Lung microvascular endothelial cell (primary cell): ENCODE measurements at regions not wholly inside any gene's neighbourhood (a gene's known extent, or its start where the extent isn't known, plus 50 kb on each side); places are given as distances from the start of the nearest gene placed in this dataset.

ENCODE experiments used
- DNase-seq, 2 donors: peaks; one replicate each; pipeline versions ENCODE4 v3.0.0 to v3.0.0-alpha.2; 2010; ENCODE audit warnings: low read depth in 2 of 2

DNA sequence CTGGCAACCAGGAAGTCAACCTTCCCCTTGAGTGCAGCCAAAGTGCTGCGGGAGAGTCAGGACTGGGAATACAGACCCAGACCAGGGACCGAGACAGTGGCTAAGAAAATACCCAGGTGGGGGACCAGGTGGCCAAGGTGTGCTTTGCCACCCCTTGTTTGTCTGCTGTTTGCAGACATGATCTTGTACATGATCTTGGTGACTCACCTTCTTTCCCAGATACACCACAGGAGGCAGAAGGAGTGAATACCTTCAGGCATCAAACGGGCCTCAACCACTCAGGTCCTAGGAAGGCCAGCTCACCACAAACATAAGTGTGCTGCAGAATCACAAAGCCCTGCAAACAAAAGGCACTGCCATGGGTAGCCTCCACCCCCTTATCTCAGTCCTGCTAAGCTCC lies 62.0 kb downstream of the CNGA2 start:
- DNase-seq = no peak

DNA sequence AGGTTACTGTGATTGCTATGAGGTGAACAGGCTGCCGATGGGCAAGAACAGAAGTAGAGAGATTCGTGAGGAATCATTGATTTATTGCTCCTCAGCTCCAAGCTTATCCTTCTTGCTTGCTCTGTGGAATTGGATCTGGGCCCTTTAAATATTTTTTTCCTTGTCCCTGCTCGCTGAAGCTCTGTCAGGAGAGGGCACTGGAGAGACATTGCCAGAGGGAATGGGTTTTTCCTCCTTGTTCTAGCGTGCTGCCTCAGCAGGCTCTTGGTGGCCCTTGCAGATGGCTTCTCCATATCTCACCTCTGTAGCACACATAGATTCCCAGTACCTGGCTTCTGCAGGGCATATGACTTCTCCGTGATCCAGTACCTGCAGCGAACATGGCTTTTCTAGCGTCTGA lies 67.4 kb downstream of the CNGA2 start:
- DNase-seq = peak; percentile 16 to 37

DNA sequence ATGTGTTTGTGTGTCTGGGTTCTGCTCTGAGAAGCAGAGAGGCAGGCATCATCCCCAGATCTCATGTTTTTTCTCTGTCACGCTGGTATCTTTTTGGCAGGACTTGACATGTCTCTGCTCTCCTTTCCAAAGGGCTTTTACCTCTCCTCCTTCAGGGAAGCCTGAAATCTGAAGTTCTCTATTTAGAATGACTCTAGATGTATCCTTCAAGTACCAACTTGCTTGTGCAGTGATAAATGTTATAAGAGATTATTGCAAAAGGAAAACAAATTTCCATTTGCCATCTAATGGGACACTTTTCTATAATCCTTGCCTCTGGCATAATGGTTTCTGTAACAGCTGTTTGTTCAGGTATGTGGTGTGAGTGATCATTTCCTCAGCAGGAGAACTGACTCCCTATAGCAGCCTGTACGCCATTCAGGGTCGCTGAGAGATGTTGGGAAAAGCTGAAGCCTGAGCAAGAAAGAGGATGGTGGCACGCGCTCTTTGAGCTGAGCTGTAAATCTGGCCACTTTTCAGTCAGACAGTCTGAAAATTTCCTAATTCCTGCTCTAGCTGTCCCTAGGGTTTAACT lies 72.5 kb downstream of the CNGA2 start:
- DNase-seq = no peak

- no peak for DNase-seq
Measured at GRCh38 chrX:151812661-151813060, 78.1 kb downstream of the CNGA2 start.

DNA sequence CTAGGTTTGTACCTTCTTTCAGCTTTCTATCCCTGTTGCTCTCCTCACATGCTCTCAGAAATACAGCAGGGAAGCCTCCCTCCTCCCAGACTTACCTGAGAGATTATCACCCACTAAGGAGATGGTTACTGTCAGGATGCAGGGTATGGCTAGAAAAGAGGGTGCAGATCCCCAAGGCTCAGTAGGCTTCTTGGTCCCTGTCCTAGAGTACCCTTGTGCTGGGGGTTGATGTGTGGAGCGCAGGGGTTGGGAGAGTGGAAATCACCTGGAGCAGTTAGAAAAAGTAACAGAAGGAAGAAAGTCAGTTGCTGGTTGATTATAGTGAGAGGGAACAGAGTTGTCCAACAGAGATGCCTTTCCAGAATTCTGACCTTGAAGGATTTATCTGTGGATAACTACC lies 80.2 kb downstream of the CNGA2 start:
- DNase-seq = no peak

DNA sequence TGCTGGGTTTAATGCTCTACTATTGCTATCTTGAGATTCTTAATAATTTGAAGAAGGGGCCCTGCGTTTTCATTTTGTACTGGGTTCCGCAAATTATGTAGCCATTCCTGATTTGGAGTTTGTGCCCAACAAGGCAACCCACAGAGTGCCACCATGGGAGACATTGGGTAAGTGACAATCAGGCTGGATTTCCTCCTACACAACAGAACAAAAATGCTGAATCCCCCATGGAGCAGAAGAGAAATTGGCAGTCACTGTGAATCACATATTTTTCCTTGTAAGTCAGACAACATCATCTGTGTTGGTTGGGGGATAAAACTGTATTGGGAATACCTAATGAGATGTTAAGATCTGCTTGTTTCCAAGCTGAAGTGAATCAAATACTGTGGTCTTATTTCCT lies 80.9 kb downstream of the CNGA2 start:
- no peak for DNase-seq

- no peak for DNase-seq
Measured at GRCh38 chrX:151816934-151817333, 82.4 kb downstream of the CNGA2 start.

DNA sequence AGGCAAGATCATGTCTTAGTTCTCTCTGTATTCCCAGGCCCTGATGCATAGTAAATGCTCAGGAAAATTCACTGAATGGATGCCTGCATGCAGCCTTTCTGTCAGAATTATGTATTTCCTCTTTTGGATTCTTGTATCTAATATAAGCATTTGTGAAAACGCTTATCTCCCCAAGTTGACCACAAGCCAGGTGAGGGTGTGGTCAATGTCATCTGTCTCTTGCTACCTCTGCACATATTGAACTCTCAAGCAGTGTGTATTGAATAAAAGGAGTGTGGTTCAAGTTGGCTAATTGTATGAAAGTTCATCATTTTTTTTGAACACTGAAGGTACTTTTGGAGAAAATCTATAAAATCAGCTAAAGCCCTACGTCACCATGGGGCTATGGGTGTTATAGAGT lies 84.3 kb downstream of the CNGA2 start:
- no peak for DNase-seq

DNA sequence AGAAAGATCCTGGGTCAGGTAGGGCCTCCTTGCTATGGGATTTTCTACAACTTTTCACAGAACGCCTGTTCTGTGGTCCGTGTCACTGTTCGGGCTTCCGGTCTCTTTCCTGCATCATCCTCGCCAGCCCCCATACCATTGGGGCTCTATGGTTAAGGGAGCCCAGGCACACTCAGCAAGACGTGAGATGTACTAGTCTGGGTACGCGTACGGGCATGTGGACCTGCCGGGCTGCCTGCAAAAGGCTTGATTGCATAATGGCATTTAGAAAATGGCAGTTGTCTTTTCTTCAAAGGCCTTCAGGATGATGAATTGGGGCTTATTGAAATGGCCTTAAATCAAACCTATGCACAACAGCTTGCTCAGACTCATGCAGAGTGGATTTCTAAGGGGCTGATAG lies 86.7 kb downstream of the CNGA2 start:
- DNase-seq = no peak

- no peak for DNase-seq
Measured at GRCh38 chrX:151825007-151825406, 87.7 kb upstream of the MAGEA4 start.

- DNase-seq = peak; percentile 28 to 40
Measured at GRCh38 chrX:151825925-151826485, 86.7 kb upstream of the MAGEA4 start.

GRCh38 chrX:151828439-151829080 lies 84.1 kb upstream of the MAGEA4 start:
- DNase-seq = no peak

DNA sequence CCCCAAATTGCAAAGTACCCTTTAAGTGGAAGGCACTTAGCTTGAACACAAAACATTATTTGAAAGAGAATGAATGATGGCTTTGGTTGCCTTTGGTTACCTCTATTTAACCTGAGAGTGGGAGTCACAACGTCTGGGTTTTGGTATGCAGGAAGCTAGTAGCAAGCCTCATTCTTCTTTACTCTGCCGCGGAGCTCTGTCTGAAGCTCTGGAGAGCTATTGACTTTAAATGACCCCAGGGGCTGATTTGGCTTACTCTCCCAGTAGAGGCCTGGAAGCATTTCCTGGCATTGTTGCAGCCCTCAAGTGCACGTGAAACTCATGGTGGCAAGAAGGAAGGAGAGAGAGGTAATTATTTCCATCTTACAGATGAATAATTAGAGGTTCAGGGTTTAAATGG lies 81.8 kb upstream of the MAGEA4 start:
- peak; percentile 33 to 60 for DNase-seq

GRCh38 chrX:151852294-151852693 lies 60.4 kb upstream of the MAGEA4 start:
- DNase-seq = peak in 1 of 2 donors; percentile 2

- DNase-seq = no peak
Measured at GRCh38 chrX:151854726-151855495, 57.8 kb upstream of the MAGEA4 start.

- DNase-seq = no peak
Measured at GRCh38 chrX:151859481-151859880, 53.2 kb upstream of the MAGEA4 start.

DNA sequence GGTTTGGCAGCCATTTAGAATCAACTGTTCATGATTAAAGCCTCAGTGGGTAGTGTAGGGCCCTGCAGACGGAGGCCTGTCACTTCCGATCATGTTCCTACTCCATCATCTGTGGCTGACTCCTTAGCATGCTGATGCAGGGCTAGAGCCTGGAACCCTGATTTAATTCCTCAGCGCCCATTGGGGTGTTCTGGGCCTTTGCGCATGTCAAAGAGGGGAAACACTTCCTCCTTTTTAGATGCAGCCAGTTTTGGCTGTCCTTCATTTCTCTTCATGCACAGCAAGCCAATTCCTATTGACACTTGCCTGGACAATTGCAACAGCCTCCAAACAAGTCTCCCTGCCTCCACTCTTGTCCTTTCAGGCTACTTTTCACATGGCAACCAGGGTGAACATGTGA lies 51.9 kb upstream of the MAGEA4 start:
- DNase-seq = no peak
